UCSD-AML1 (cell line): ENCODE measurements at regions not wholly inside any gene's neighbourhood (a gene's known extent, or its start where the extent isn't known, plus 50 kb on each side); places are given as distances from the start of the nearest gene placed in this dataset.

Experiments used
- DNase-seq: peaks from one replicate; lab custom pipeline; 2025; ENCODE audit not compliant: unreplicated experiment; lab: John Stamatoyannopoulos, UW

- no peak for DNase-seq
Observed at GRCh38 chr6:81253821-81254220, 498.7 kb downstream of the TENT5A start.

GRCh38 chr6:81252231-81252630, 500.2 kb downstream of the TENT5A start:
- no peak for DNase-seq

- DNase-seq: no peak
Observed at GRCh38 chr6:81246200-81246599, 506.3 kb downstream of the TENT5A start.

GRCh38 chr6:81242624-81243023, 509.9 kb downstream of the TENT5A start:
- no peak for DNase-seq

- DNase-seq: no peak
Observed at GRCh38 chr6:81241126-81242041, 511.1 kb downstream of the TENT5A start.

GRCh38 chr6:81238390-81238789, 514.1 kb downstream of the TENT5A start:
- DNase-seq: no peak

GRCh38 chr6:81237226-81237625, 515.3 kb downstream of the TENT5A start:
- no peak for DNase-seq

GRCh38 chr6:81235512-81235911, 517.0 kb downstream of the TENT5A start:
- DNase-seq: no peak

- DNase-seq: no peak
Observed at GRCh38 chr6:81233990-81234389, 518.5 kb downstream of the TENT5A start.

- no peak for DNase-seq
Observed at GRCh38 chr6:81228912-81229555, 523.4 kb downstream of the TENT5A start.

GRCh38 chr6:81226957-81227356, 525.5 kb downstream of the TENT5A start:
- DNase-seq: no peak

- no peak for DNase-seq
Observed at GRCh38 chr6:81216668-81217067, 535.8 kb downstream of the TENT5A start.

GRCh38 chr6:81215092-81215432, 537.4 kb downstream of the TENT5A start:
- no peak for DNase-seq

- DNase-seq: no peak
Observed at GRCh38 chr6:81214414-81215091, 537.9 kb downstream of the TENT5A start.

GRCh38 chr6:81204731-81205130, 547.8 kb downstream of the TENT5A start:
- DNase-seq: no peak

- DNase-seq: no peak
Observed at GRCh38 chr6:81194374-81194773, 558.1 kb downstream of the TENT5A start.

- no peak for DNase-seq
Observed at GRCh38 chr6:81172056-81172740, 580.3 kb downstream of the TENT5A start.

GRCh38 chr6:81169166-81169565, 583.3 kb downstream of the TENT5A start:
- no peak for DNase-seq

- DNase-seq: no peak
Observed at GRCh38 chr6:81166770-81167169, 585.7 kb downstream of the TENT5A start.

- no peak for DNase-seq
Observed at GRCh38 chr6:81158956-81159355, 593.5 kb downstream of the TENT5A start.

- no peak for DNase-seq
Observed at GRCh38 chr6:81148751-81149150, 603.7 kb downstream of the TENT5A start.
